IgD-negative memory B cell (primary cell): ENCODE measurements at regions not wholly inside any gene's neighbourhood (a gene's known extent, or its start where the extent isn't known, plus 50 kb on each side); places are given as distances from the start of the nearest gene placed in this dataset.

Experiments
- H3K27ac Mint-ChIP-seq, 3 donors: one replicate each; pipeline ENCODE4 v1.8.0; 2020 to 2022; ENCODE audit warnings: mild to moderate bottlenecking in 3 of 3, mixed read lengths in 3 of 3, moderate library complexity in 1 of 3
- H3K27me3 Mint-ChIP-seq: one replicate; pipeline ENCODE4 v1.8.0; 2021; ENCODE audit warnings: mixed read lengths
- H3K36me3 Mint-ChIP-seq: one replicate; pipeline ENCODE4 v1.8.0; 2020; ENCODE audit warnings: mild to moderate bottlenecking, mixed read lengths
- H3K4me1 Mint-ChIP-seq, 3 donors: one replicate each; pipeline ENCODE4 v1.8.0; 2020 to 2022; ENCODE audit warnings: mixed read lengths in 3 of 3, mild to moderate bottlenecking in 1 of 3
- H3K4me3 Mint-ChIP-seq, 4 donors: one replicate each; pipeline ENCODE4 v1.8.0; 2020 to 2022; ENCODE audit warnings: mild to moderate bottlenecking in 4 of 4, mixed read lengths in 4 of 4, moderate library complexity in 3 of 4
- H3K9me3 Mint-ChIP-seq, 3 donors: one replicate each; pipeline ENCODE4 v1.8.0; 2020 to 2021; ENCODE audit warnings: mixed read lengths in 3 of 3, mild to moderate bottlenecking in 1 of 3

DNA sequence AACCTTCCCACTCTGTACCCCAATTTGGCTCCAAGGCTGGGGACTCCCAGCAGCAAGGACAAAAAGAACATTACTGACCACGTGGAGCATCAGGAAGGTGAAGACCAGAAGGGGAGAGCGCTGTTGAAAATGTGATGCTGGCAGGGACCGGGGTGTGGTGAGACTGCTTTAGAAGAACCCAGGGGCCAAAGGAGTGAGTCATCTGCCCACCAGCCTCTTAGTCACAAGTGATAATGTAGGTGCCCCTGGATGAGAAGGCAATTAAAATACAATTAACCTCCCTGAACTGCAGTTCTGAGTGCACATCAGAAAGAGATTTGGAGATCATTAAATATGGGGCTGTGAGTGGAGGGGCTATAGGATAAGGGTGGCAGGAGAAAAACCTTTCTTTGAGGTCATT is 366.6 kb upstream of the CCL2 start:
- H3K27me3 Mint-ChIP-seq: peaks cover 7% of the 10 kb centered on the region
- H3K27ac Mint-ChIP-seq: no peak overlapping the region
- no peaks in the 10 kb centered on the region for H3K36me3 Mint-ChIP-seq
- no peak overlapping the region for H3K4me3 Mint-ChIP-seq
- no peaks in the 10 kb centered on the region for H3K4me1 Mint-ChIP-seq
- H3K9me3 Mint-ChIP-seq: peaks cover 0 to 2% (median 0%) of the 10 kb centered on the region in 3 donors

DNA sequence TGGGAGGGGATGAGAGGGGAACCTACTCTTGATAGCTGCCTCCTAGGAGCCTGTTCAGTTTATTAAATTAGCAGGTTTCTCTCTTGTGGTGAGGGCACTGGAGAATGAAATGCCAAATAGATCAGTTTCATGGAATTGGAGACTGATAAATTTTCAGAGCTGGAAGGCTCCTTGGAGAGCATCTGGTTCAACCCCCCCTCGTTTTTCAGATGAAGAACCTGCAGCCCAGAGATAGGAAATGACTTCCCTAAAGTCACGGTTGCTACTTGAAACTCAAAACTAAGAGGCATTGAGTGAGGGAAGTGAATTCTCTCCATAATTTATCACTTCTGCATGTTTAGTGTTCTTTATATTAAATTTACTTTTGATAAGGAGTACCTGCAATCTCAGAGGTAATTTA is 366.0 kb upstream of the CCL2 start:
- no peaks in the 10 kb centered on the region for H3K4me1 Mint-ChIP-seq
- no peak overlapping the region for H3K27ac Mint-ChIP-seq
- H3K27me3 Mint-ChIP-seq: peaks cover 7% of the 10 kb centered on the region

DNA sequence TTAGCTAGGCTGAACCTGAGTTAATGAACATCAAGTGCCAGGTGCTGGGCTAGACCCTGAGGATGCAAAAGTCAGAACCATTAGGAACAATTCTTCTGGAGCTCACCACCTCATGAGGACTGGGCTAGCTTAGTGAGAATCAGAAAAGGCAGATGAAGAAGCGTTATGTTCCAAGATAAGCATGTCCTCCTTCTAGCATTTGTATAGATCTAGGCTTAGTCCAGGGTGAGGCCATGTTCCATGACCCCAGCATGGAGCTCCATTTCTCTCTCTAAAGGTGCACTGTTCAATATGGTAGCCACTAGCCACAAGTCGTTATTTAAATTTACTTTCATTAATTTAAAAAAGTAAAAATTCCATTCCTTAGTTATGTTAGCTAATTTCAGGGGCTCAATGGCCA is 365.3 kb upstream of the CCL2 start:
- Mint-ChIP-seq H3K4me1 (no peaks in the 10 kb centered on the region), H3K36me3 (no peaks in the 10 kb centered on the region), H3K4me3 (no peak overlapping the region), H3K27ac (no peak overlapping the region), H3K9me3 (no peaks in the 10 kb centered on the region), H3K27me3 (peaks cover 7% of the 10 kb centered on the region)

More for the DNA sequence above, 366.0 kb upstream of the CCL2 start:
- no peaks in the 10 kb centered on the region for H3K36me3 Mint-ChIP-seq
- no peaks in the 10 kb centered on the region for H3K9me3 Mint-ChIP-seq
- no peak overlapping the region for H3K4me3 Mint-ChIP-seq

DNA sequence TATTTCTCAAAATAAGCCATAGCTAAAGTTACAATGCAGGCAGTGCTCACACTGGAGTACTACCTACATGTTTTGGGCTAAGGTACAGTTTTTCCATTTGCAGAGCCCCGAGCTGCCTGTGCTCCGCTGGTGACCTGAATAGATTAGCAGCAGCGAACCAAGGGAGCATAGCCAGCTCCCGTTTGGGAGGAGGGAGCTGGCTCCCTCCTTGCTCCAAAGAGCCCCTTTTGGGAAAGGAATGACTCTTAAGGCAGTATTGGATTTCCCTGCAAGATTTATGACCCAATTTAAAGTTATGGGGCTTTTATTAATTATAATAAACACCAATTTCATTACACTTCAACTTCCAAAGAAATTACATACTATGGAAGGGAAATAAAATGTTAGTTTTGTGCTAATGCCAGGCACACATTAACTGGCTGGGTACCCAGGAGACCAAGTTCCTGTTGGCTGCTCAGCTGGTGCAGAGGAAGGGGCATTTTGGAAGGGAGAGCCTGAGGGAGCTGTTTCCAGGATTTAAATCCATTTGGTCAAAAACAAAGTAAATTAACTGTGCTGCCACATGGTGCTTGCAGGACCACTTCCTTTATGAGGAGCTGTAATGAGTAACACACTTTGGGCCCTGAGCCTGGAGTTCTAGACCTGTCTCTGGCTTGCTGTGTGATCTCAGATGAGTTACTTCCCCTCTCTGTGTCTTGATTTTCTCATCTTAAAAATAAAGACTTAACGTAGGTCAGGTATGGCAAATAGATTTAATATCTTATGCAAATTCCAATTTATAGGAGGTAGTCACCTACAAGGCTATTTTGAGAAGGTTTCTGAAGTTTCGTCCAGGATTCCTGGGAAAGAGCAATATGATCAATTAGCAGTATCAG is 362.1 kb upstream of the CCL2 start:
- no peaks in the 10 kb centered on the region for H3K9me3 Mint-ChIP-seq
- H3K27me3 Mint-ChIP-seq: peaks cover 11% of the 10 kb centered on the region
- H3K4me3 Mint-ChIP-seq: no peak overlapping the region
- no peak overlapping the region for H3K27ac Mint-ChIP-seq
- no peaks in the 10 kb centered on the region for H3K4me1 Mint-ChIP-seq
- H3K36me3 Mint-ChIP-seq: no peaks in the 10 kb centered on the region

DNA sequence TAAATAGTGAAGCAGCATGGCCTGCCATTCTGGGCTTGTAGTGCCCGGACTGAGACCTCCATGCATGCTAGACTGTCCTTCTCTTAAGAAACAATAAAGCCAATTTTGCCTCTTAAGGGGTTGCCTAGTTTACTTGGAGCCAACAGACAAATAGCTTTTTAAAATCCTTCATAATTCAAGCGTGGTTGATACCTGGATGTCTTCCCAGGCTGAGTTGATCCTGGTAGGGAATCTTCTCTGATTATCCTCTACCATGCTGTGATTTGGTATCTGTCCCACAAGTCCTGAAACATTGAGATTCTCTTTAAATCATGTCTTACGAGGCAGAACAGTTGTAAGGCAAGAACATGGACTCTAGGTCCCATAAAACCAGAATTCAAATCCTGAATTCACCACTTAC is 359.6 kb upstream of the CCL2 start:
- Mint-ChIP-seq H3K4me1 (no peaks in the 10 kb centered on the region), H3K27me3 (peaks cover 8% of the 10 kb centered on the region), H3K36me3 (no peaks in the 10 kb centered on the region), H3K27ac (no peak overlapping the region), H3K4me3 (no peak overlapping the region), H3K9me3 (no peaks in the 10 kb centered on the region)

DNA sequence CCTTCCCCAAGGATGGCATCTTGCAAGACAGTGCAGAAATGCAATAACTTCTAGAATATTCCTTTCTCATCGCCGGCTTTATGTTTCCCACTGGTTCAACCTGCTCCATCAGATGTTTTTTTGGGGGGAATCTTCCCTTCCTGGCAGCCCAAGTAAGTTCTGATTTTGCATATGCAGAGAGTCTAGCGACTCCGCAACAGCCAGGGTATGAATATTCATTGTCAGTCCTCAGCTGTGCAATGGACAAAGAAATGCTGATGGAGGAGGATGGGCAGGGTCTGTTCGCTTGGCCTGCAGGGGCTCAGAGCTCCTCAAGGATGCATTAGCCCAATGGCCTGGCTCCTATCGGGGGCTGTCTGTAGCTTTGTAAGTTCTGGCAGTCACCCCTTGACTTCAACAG is 358.8 kb upstream of the CCL2 start:
- H3K36me3 Mint-ChIP-seq: no peaks in the 10 kb centered on the region
- H3K4me3 Mint-ChIP-seq: no peak overlapping the region
- H3K27ac Mint-ChIP-seq: no peak overlapping the region
- peaks cover 7% of the 10 kb centered on the region for H3K27me3 Mint-ChIP-seq
- no peaks in the 10 kb centered on the region for H3K9me3 Mint-ChIP-seq
- no peaks in the 10 kb centered on the region for H3K4me1 Mint-ChIP-seq

DNA sequence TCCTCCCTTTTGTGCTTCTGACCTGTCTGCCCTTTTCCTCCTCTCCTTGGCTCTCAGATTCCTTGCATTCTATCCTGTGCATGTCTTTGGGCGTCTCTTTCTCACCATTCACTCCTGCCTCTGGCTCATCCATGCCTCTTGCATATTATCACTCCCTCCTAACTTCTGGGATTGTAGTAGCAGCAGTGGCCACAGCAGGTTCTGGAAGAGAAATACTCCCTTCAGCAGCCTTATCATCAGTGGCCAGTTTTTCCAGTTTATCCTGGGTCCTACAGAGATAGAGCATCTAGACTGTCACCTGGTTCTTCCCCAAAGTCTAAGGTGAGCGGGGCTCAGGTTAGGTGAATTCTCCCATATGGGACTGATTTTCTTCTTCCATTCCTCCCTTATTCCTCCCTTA is 354.0 kb upstream of the CCL2 start:
- Mint-ChIP-seq H3K4me3 (no peak overlapping the region), H3K9me3 (peaks cover 0 to 2% (median 0%) of the 10 kb centered on the region in 3 donors), H3K36me3 (no peaks in the 10 kb centered on the region), H3K27ac (no peak overlapping the region), H3K4me1 (no peaks in the 10 kb centered on the region), H3K27me3 (peaks cover 4% of the 10 kb centered on the region)

DNA sequence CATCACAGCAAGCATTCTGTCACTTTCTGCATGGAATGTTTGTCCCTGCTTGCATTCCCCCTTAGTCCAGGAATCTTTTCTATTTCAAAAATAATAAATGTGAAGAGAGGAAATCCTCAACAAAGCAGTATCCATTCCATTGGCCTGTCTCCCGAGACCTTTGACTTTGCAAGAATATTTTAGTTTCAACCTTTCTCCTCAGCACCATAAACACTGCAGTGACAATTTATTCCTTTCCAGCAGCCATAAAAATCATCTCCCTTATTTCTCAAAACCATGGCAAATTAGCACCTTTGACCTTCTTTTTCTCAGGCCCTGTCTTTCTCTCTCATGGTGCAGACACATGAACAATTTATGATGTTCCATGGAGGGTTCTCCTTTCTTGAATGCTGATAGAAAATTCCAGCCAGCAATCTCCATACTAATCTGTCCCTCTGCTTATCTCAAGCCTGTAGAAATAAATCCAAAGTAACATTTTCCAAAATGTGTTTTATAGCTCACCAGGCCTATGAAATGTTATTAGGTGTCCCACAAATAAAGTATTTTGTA is 352.1 kb upstream of the CCL2 start:
- Mint-ChIP-seq H3K27me3 (peaks cover 4% of the 10 kb centered on the region), H3K4me1 (no peaks in the 10 kb centered on the region), H3K4me3 (no peak overlapping the region), H3K36me3 (no peaks in the 10 kb centered on the region), H3K9me3 (peaks cover 0 to 2% (median 0%) of the 10 kb centered on the region in 3 donors), H3K27ac (no peak overlapping the region)

DNA sequence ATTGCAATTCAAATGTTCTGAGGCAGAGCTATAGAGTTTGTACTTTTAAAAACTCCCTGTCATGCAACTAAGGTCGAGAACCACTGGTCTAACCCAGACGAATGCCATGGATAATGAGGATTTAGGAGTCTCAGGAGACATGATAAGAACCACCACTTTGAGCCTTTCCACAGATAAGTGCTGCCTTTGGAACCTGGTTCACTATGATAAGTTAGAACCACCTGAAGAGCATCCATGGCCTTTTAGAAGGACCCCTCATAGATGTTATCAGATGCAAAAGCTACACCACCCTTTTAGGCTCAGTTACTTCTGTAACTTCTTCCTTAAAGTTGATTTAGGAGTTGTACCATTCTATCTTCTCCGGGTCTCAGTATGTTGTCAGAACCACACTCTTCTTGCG is 350.6 kb upstream of the CCL2 start:
- Mint-ChIP-seq H3K27ac (no peak overlapping the region), H3K4me1 (no peaks in the 10 kb centered on the region), H3K9me3 (peaks cover 0 to 2% (median 0%) of the 10 kb centered on the region in 3 donors), H3K4me3 (no peak overlapping the region), H3K36me3 (no peaks in the 10 kb centered on the region), H3K27me3 (peaks cover 2% of the 10 kb centered on the region)

DNA sequence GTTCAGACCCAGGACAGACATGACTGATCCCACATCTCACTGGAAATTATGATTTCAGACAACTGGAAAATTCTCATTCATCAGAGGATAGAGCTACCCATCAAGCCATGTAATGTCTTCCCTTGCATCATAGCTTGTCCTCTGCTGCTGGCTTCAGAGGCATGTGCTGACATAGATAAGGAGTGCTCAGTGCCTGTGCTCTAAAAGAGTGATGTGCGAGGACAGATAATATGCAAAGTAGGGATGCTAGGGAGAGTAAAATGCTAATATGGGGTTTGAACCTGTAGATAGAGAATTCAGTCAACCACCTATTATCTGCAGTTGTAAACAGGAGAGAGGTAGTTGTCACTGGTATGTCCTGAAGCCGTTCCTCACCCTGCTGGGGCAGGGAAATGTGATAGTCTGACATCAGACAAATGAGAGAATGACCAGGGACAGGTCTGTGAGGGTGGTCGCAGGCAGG is 349.7 kb upstream of the CCL2 start:
- H3K36me3 Mint-ChIP-seq: no peaks in the 10 kb centered on the region
- H3K4me3 Mint-ChIP-seq: no peak overlapping the region
- H3K27ac Mint-ChIP-seq: no peak overlapping the region
- peaks cover 0 to 2% (median 0%) of the 10 kb centered on the region in 3 donors for H3K9me3 Mint-ChIP-seq
- no peaks in the 10 kb centered on the region for H3K4me1 Mint-ChIP-seq
- peaks cover 4% of the 10 kb centered on the region for H3K27me3 Mint-ChIP-seq

DNA sequence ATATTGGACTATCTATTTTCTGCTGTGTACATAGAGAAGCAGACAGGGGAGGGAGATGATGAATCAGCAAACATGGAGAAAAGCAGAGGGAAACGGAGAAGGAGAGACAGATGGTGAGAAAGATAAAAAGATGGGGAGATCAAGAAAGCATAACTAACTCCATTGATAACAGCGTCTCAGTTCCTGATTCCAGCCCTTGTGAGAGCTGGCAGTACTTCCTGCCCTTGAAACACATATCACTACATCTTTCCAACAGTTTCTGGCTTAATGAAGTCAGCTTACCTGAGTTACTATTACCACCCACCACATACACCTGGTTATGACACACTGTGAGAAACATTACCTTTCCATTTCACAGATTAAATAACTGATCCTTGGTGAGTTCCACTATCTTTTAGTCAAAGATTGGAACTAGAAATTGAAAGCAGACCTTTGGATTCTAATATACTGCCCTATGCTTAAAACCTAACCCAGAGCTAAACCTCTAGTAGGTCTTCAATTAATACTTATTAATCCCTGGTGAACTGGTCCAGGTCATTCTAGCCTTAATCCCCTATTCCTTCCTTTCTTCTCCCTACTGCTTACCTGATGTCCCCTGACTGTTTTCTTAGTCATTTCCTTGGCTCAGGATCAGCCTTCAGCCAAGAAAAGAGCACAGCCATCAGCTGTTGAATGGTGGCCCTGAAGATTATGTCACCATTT is 346.6 kb upstream of the CCL2 start:
- no peaks in the 10 kb centered on the region for H3K9me3 Mint-ChIP-seq
- H3K4me3 Mint-ChIP-seq: no peak overlapping the region
- H3K27me3 Mint-ChIP-seq: peaks cover 8% of the 10 kb centered on the region
- H3K27ac Mint-ChIP-seq: peak overlapping the region in 1 of 3 donors; percentile 68
- no peaks in the 10 kb centered on the region for H3K36me3 Mint-ChIP-seq
- H3K4me1 Mint-ChIP-seq: no peaks in the 10 kb centered on the region

DNA sequence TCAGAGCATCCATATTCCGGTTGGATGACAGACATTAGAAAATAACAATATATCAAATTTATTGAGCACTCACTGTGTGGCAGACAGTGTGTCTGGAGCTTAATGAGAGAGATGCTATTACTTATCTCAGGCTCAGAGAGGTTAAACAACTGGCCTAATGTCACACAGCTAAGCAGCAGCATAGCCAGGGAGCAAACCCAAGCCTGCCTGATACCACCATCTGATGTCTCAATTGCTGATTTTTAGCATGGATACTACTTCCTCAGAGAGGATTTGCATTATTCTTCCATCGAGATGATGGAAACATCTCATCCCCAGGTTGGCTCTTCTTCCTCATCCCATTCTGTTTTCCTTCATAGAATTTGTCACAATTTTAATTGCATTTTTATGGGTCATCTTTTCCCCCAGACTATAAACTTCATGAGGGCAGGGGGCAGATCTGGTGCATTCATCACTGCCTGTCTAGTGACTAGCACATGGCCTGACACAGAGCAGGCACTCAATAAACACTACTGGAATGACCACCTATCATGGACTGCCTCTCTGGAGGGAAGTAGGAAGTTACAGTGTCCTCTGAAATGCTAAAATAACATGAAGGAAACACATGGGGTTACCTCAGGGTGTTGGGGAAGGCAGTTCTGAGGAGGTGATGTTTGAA is 344.8 kb upstream of the CCL2 start:
- H3K27ac Mint-ChIP-seq: no peak overlapping the region

DNA sequence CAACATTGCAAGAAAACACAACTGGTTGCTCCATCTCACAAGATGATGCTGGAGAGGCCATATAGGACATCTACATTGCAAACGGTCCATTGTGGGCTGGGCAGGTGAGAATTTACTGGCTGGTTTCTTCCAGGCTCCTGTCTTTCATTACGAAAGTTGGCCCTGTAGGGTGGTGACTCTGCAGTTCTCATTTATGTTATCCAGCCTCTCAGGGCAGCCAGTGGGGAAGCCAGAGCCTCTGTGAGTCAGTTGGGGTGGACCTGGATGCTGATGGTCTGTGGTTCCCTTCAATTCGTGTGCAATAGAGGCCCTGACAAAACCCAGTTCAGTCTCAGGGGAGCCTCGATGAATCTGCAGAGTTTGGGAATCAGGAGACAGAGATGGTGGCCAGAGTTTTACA is 341.0 kb upstream of the CCL2 start:
- Mint-ChIP-seq H3K36me3 (peaks cover 7% of the 10 kb centered on the region), H3K4me3 (no peak overlapping the region), H3K27ac (no peak overlapping the region), H3K9me3 (peaks cover 0 to 3% (median 0%) of the 10 kb centered on the region in 3 donors), H3K4me1 (no peaks in the 10 kb centered on the region), H3K27me3 (peaks cover 8% of the 10 kb centered on the region)

More for the DNA sequence above, 344.8 kb upstream of the CCL2 start:
- no peaks in the 10 kb centered on the region for H3K4me1 Mint-ChIP-seq
- no peaks in the 10 kb centered on the region for H3K36me3 Mint-ChIP-seq
- peaks cover 8% of the 10 kb centered on the region for H3K27me3 Mint-ChIP-seq
- H3K4me3 Mint-ChIP-seq: no peak overlapping the region
- H3K9me3 Mint-ChIP-seq: no peaks in the 10 kb centered on the region

DNA sequence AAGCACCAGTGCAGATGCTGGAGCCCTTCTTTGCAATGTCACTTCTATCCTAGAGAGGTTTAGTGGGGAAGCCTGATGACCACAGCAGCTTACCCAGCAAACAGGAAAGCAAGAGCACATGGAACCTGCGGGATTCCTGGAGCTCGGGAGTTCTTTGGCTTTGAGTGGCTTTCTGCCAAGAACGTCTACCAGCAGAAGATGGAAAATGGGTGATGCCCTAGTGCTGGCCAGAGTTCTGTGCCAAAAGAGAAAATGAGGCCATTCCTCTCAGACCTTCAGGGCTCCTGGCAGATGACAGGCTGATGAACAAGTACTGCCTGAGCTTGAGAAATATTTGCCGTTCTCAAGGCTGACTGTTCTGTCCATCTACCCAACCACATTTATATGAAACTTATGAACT is 332.1 kb upstream of the CCL2 start:
- peaks cover 2% of the 10 kb centered on the region for H3K36me3 Mint-ChIP-seq
- H3K4me1 Mint-ChIP-seq: no peaks in the 10 kb centered on the region
- H3K27me3 Mint-ChIP-seq: peaks cover 13% of the 10 kb centered on the region
- H3K4me3 Mint-ChIP-seq: no peak overlapping the region
- no peak overlapping the region for H3K27ac Mint-ChIP-seq
- peaks cover 0 to 6% (median 3%) of the 10 kb centered on the region in 3 donors for H3K9me3 Mint-ChIP-seq

DNA sequence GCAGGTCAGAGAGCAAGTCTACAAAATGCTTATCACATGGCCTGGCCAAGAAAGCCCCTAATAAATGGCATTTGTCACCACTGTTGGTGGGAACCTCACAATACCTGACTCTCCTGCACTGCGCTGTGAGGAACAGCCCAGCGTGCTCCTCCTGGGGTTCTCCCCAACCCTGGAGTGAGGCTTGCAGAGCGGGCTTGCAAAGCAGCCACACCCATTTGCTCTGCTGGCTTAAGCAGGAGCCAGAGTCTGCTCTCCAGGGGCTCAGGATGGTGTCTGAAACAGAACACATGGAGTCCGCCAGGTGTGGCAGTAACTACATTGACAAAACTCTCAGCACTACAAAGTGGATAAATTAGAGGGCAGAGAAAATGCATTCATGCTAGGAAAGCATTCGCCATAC is 331.0 kb upstream of the CCL2 start:
- H3K4me1 Mint-ChIP-seq: no peaks in the 10 kb centered on the region
- peaks cover 0 to 6% (median 3%) of the 10 kb centered on the region in 3 donors for H3K9me3 Mint-ChIP-seq
- H3K4me3 Mint-ChIP-seq: no peak overlapping the region
- no peak overlapping the region for H3K27ac Mint-ChIP-seq
- peaks cover 15% of the 10 kb centered on the region for H3K27me3 Mint-ChIP-seq
- peaks cover 2% of the 10 kb centered on the region for H3K36me3 Mint-ChIP-seq
